ENCODE measurements at regions not wholly inside any gene's neighbourhood (a gene's known extent, or its start where the extent isn't known, plus 50 kb on each side); places are given as distances from the start of the nearest gene placed in this dataset.

DNA sequence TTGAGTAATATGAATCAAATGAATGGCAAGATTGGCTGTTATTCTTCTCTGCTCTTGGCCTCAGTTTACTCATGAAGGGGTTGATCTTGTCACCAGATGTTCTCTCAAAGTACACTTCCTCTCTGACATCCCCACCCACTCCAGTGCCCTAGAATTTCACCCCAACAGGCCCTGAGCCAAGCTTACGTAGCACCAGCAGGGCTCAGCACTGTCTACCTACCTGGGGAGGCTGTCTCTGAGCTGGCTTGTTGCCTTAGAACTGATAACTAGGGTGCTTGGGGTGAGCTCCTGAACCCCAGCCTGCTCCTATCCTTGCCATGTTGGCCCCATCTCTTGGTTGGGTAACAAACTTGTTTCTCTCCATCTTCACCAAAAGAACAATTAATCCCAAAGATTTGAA is 159.1 kb upstream of the USP24 start:
- DNase-seq (ENCODE audit: low spot score), result no peak

DNA sequence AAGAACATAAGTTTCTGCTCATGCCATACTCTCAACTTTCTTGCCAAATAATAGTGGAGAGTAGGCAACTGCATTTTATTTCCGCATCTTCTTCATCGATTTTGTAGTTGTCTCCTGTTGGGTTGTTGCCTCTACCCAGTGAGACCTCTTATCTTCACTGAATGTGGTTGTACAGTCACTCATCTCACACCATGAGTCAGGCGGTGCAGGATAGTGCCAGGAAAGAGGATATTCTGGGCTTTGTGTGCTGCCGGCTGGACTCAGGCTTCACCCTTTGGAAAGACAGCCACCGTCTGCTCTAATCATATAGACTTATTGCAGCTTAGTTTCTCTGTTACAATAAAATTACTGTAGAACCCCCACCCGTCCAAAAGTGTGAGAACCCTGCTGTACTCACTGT is 154.3 kb upstream of the USP24 start:
- no peak for DNase-seq (ENCODE audit: low spot score)

DNA sequence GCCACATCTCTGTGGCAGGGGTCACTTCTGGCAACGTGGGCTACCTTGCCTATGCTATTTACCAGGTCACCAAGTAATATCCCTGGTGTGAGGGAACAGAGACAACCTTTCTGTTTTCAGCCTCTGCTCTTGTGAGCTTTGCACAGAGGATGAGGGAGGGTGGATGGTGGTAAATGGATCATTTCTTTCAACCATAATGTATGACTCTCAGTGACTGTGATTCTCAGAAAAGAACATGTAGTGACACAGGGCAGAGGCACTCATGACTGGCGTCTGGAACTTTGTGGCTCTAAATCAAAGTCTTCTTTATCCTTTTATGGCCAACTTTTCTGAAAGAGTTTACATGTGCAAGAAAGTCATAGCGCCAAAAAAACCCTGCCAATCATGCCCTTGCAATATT is 153.5 kb upstream of the USP24 start:
- no peak for DNase-seq (ENCODE audit: low spot score)

DNA sequence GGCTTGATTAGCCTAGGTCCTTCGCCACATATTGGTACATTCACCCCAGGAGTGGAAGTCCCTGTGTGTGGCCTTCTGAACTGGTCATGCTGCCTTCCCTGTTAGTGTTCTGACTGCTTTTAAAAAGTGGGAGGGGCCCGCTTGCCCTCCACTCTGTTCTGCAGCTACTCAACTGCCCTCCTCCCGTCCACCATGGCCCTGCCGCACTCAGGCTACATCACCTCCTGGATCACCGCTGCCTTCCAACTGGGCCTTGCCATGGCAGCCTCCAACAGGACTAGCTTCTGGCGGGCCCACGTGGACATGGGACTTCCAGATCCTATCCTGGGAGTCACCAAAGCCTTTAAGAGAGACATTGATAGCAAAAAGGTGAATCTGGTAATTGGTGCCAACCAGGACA is 152.1 kb upstream of the USP24 start:
- DNase-seq (ENCODE audit: low spot score), result no peak

DNA sequence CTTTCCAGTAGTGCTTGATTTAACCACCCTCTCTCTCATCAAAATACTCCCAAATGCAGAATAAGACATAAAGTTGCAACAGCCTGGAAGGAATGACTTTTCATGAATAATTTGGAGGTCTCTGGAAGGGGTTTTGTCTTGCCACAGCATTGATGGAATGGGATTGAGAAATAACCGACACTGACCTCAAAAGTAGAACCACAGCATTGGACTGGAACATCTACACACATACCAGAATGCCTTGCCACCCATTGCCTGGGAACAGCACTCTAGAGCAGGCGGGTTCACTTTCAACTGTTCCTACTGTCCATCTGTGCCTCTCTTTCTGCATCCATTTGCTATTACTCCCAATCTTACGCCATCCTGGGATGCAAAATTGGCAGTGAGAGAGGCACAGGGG is 149.1 kb upstream of the USP24 start:
- DNase-seq (ENCODE audit: low spot score), result no peak

DNA sequence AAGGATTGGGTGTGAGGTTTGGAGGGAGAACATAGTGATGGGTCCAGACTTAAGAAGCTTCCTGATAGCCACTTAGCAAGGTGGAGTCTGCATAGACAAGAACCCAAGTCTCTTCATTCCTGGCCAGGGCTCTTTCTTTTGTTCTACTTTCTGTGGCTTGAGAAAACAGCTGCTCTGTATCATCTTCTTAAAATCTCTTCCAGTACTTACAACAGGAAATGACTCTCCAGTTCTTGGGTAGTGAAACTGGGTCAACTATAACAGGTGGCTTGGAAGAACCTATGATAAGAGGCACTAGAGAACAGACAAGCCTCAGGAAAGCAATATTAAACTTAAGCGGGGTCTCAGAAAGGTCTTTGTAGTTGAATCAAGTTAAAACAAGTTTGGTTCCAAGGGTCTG is 148.1 kb upstream of the USP24 start:
- no peak for DNase-seq (ENCODE audit: low spot score)

DNA sequence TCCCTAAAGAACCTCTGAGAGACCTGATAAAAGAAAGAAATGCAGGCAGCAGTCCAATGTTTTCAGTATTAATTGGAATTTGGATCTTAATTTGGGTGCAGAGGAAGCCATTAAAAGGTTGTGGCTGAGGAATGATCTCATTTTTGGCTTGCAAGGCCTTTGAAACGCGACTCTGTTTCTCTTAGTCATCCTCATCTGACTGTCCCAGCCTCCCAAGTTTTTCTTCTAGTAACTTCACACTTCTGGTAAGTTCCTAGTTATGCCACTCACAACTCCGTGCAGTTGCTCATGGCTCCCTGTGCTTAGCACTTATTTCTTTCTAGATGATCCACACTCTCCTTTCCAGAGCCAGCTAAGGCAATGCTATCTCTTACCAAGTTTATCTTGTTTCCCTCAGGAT is 147.4 kb upstream of the USP24 start:
- no peak for DNase-seq (ENCODE audit: low spot score)

DNA sequence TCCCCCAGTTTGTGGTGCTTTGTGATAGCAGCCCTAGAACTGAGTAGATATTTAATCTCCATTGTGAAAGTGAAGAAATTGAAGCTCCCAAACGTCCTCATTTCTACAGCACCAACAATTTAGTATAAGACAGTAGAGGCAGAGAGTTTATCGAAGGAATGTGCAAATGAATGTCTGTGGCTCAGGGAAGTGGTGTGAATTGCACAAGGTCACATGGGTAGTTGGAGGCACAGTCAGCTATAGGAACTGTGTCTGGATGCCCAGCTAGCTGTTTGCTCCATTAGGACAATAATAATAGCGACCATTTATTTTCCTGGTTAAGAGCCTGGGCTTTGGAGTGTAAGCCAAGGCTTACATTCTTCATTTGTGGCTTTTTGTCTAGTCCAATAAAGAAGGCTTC is 144.4 kb upstream of the USP24 start:
- no peak for DNase-seq (ENCODE audit: low spot score)

DNA sequence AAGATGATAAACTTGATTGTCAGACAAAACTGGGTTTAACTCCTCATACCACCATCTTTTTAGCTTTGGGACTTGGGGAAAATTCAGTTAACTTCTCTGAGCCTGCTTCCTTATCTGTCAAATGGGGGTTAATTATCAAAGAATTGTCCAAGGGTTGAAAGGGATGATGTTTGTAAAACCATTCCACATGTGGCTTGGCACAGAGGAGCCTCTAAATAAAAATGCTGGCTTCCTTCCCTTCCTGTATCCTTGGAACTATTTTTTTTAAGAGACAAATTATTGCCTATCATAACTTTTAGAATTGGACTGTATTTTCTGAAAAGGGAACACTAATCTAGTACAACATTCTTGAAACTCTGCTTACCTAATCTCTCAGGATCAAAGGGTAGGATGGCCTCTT is 143.4 kb upstream of the USP24 start:
- DNase-seq (ENCODE audit: low spot score), result no peak

DNA sequence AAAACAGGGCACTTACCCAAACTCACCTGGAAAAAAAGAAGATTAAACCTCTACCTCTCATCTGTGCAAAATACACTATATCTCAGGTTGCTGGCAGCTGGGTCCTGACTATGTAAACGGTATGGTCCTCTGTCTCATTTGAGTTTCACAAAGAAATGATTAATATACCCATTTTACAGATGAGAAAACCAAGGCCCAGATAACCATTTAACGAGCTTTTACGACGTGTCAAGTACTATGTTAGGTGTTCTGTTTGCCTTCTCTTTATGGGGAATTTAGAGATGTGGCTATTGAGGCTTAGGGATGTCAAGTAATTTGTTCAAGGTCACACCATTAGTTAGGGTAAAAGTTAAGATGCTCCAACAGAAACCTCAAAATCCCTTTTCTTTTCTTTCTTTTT is 140.4 kb upstream of the USP24 start:
- DNase-seq (ENCODE audit: low spot score), result no peak

DNA sequence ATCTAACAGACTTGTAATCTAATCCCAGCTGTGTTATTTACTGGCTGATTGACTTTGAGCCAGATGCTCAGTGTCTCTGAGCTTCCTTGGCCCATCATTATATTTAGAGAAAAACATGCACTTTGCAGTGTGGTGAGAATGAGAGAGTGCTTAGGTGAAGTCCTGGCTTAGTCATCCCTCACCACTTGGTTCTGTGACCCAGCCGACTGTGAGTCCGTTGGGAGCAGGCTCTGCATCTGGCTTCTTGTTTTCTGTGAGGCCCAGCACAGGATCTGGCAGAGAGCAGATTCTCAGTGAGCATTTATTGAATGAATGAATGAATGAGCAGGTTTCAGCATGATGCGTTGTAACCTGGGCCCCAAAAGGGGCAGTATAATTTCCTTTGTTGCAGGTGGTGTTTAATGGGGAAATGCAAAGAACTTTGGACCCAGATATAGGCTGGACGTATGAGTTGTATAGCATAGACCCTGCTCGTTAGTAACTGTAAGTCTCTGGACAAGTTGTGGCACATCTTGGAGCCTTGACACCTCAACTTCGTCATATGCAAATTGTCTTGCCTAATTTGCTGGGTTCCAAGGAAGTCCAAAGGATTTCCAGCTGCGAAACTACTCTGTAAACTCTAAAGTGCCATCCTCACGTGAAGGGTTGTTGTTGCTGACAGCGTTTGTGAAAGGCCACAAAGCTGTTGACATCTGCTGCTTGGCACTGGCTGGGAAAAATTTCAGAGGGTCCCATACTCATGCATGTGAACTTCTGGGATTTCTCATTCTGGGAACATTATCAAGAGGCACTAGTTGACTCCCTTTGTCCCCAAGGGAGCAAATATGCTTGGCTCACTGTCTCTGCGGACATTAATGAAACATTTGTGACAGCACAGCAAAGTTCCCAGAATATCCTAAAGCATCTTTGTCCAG is 138.8 kb upstream of the USP24 start:
- DNase-seq (ENCODE audit: low spot score), result no peak

DNA sequence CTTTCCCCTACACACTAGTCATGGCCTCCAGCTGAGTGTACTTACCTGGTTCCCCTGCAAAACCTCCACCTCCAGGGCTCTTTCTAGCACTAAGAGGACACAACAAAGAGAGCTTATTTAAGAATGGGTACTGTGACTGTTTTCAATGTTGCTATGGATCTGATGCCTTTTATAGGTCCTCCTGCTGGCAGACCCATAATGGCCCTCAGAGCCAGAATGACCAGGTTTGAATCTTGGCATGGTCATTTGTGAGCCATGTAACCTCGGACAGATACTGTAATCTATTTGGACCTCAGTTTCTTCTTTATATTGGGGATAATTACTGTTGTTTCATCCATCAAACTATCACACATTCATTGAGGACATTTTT is 137.6 kb upstream of the USP24 start:
- no peak for DNase-seq (ENCODE audit: low spot score)

DNA sequence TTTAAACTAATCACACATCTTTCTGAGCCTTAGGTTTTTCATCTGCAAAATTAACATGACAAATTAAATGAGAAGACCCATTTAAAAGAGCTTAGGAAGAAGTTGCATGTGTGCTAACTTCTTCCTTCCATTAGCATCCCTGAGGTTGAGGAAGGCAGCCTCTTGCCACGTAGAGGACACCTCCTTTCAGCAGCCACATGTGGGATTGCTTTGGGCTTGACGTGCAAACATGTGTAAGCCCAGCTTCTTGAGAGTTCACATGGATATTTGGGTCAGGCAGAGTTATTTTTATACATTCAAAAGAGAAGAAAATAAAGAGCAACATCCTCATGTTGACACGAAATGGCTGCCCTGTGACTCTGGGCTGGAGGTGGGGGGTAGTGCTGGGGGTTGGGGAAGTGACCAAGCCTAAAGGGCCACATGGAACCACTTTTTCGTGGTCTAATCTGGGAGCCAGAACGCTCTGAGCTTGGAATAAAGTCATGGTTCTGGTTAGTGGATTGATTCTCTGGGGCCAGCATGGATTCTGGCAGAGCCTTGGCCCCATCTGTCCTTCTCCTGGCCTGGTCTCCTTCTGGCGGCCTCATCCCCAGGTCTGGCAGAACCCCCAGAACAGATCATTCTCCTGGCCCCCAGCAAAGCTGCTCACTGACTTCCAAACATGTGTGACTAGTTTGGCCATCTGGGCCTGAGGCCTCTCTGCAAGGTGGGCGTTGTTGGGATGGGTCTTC is 137.1 kb upstream of the USP24 start:
- no peak for DNase-seq (ENCODE audit: low spot score)

DNA sequence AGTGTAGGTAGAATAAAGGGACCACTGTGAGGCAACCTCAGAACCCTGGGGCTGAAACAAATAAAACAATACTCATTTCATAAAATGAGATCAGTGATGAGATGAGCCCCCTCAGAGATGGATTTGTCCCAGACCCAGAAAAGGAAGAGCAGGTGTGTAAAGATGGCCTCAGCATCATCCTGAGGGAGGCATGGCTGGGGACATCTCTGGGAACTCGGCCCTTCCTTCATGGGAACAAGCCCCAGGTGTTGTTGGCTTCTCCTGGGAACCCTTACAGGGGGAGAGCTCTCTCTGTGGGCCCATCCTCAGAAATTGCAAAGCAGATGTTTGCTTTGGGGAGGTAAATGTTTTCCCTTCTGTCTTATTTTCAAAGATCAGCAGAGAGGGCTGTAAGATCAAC is 133.2 kb upstream of the USP24 start:
- no peak for DNase-seq (ENCODE audit: low spot score)

DNA sequence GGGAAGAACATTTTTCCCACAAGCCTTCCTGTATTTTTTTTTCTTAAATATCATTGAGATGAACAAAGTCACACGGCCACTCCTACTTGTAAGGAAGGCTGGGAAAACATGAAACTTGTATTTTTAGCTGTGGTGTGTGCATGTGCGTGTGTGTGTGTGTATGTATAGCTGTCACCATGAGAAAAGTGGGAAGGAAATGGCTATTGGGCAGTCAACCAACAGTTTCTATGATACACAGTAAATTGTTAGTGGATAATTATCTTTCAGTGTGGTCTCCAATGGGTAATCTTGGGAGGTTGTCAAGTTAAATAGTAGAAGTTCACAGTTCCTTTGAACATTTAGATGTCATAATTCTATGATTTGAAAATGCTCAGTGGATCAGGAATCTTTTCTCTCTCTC is 132.7 kb upstream of the USP24 start:
- DNase-seq (ENCODE audit: low spot score), result no peak

DNA sequence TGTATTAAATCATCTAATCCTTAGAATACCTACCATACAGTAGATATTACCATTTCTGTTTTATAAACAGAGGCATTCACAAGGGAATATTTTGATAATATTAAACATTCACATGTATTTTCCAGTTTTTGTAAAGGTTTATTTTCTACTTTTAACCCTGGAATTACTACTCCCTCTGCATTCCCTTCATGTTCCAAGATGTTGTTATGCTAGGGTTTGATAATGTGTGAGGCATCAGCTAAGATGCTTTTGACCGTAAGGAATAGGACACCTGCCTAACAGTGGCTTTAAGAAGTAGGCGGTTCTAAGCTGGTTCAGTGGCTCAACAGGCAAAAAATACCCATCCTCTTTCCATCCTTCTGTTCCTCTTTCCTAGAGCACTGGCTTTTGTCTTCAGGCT is 131.9 kb upstream of the USP24 start:
- no peak for DNase-seq (ENCODE audit: low spot score)

DNA sequence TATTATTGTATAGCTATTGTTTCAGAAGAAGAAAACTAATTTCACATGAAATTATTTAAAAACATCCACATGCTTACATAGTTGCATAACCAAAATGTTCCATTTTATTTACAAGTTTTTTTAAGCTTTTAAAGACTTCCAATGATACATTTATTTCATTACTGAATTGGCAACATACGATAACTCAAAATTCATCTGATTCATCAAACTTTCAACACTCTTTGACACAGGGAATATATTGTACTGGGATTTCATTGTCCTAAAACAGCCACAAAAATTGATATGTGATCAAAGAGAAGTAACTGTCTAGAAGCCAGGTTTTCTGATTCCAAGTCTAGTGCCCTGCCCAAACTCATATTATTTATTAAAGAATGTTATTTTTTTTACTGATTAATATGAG is 131.4 kb upstream of the USP24 start:
- DNase-seq (ENCODE audit: low spot score), result no peak

DNA sequence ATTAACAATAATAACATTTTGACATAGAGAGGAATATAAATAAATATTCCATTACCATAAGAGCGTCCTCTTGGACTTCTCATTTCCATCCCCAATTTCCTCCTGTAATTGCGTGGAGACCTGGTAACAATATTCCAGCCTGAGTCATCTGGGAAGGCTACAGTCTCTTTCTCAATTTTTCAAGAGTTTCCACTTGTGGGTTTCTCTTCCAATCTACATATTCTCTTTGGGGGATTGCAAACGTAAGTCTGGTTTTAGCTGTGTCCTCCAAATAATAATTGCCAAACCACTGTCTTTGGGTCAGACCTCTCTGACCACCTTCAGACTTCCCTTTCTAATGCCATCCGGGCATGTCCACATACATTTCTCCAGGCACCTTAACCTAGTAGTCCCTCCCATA is 124.5 kb upstream of the USP24 start:
- DNase-seq (ENCODE audit: low spot score), result no peak

DNA sequence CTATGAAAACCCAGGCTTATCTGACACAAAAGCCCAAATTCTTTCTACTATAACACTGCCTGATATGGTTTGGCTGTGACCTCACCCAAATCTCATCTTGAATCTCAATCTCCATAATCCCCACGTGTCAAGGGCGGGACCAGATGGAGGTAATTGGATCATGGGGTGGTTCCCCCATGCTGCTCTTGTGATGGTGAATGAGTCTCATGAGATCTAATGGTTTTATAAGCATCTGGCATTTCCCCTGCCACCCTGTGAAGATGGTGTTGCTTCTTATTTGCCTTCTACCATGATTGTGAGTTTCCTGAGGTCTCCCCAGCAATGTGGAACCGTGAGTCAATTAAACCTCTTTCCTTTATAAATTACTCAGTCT is 123.3 kb upstream of the USP24 start:
- no peak for DNase-seq (ENCODE audit: low spot score)

DNA sequence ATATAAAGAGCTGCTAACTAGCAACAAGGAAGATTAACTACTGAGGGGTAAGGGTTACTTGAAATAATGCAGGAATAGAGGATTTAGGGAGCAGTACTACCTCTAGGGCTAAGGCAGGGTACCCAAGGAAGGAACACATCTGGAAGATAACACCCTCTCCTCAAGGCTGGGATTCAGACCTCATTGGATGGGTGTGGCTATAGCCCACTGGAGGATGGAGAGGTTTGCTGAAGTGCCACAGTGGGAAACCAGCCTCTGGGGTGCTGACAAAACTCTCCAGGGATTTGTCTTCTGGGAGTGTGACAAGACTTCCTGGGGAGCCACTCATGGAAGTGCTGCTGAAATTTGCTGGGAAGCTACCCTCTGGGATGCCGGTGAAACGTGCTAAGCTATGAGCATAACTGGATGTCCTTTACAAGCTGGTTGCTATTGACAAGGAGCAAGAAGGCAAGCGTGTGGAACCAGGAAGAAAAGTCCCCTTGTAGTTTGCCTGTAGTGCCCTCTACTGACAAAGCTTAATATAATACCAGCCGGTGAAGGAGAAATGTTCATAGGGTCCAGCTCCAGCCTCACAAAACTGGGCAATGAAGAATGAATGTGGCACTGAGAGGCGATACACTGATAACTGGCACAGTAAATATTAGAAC is 122.8 kb upstream of the USP24 start:
- no peak for DNase-seq (ENCODE audit: low spot score)

DNA sequence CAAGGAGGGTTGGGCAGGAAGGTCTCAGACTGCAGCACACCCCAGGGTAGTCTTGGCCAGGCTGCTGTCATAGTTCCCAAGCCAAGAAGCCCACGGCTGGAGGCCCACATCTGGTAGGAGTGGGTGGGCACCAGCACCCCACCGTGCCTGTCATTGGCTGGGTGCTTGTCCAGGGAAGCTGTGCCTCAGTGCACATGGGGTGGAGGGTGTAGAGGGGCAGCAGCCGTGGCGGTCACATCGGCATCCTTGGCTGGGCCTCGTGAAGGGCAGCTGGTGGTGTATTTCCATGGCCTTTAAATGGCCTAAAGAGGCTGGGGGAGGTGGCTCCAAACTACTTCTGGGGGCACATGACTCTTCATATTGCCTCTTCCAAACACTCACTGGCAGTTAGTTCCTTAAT is 119.6 kb upstream of the USP24 start:
- DNase-seq (ENCODE audit: low spot score), result no peak

DNA sequence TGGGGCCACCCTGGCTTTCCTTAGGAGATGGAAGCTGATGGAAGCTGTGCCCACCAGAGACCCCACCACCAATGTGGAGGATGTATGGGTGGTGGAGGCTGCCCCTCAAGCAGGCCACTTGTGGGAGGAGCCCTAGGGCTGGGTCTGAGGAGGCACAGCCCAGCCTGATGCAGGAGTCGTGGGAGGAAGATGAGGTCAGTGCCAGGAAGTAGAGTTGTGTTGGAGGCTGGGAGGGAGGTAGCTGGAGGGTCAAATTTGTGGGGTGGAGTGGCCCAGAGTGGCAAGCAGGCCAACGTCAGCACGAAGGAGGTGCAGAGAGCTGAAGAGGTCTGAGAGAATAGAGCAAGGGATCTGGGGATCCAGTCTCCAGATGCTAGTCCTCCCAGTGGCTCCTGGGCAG is 119.0 kb upstream of the USP24 start:
- DNase-seq (ENCODE audit: low spot score), result no peak

DNA sequence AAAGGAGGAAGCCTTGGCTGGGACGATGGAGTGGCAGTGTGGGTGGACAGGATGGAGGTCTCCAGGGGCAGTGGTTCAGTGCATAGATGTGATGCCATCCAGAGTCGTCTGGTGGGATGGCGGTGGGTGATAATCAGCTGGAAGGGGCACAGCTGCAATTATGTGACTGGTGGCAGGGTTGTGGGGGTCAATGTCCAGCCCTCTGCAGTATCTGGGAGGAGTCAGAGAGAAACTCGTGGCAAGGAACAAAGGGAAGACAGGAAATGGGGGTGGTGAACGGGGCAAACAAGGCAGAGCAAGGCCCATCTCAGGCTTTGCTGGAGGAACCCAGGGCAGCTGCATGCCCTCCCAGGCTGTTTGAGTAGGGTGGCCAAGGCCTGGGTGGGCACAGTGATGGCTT is 118.3 kb upstream of the USP24 start:
- DNase-seq (ENCODE audit: low spot score), result no peak

All from globus pallidus (tissue), 1 donor.